ENCODE measurements at regions not wholly inside any gene's neighbourhood (a gene's known extent, or its start where the extent isn't known, plus 50 kb on each side); places are given as distances from the start of the nearest gene placed in this dataset.
"Not testable (repeated sequence)": the region's sequence is repeated elsewhere in the genome, so short reads cannot be mapped to it uniquely, and the experiment has no call there.

DNA sequence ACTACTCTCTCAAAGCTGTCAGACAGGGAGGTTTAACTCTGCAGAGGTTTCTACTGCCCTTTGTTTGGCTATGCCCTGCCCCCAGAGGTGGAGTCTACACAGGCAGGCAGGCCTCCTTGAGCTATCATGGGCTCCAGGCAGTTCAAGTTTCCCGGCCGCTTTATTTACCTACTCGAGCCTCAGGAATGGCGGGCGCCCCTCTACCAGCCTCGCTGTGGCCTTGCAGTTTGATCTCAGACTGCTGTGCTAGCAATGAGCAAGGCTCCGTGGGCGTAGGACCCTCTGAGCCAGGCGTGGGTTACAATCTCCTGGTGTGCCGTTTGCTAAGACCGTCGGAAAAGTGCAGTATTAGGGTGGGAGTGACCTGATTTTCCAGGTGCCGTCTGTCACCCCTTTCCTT, 124.3 kb downstream of the PTCHD1 start:
- H3K9me3 ChIP-seq (ENCODE audit: low read depth, low read length); H3K4me3 ChIP-seq; DNase-seq (ENCODE audit: low read depth, low spot score); H3K9ac ChIP-seq (ENCODE audit: insufficient read length); H3K36me3 ChIP-seq (ENCODE audit: insufficient read depth, low read length); H3K27ac ChIP-seq: not testable (repeated sequence)

GRCh38 chrX:23465105-23465791, 130.6 kb downstream of the PTCHD1 start:
- H3K36me3 ChIP-seq (ENCODE audit: insufficient read depth, low read length), result no peaks in the 10 kb centered on the region
- 0 out of 2 replicates have a peak, but pooled peaks cover 4% of the 10 kb centered on the region for H3K9me3 ChIP-seq (ENCODE audit: low read depth, low read length)
- H3K9ac ChIP-seq (ENCODE audit: insufficient read length), result no peak overlapping the region
- DNase-seq (ENCODE audit: low read depth, low spot score), result no peak
- TF ChIP-seq POLR2AphosphoS5 (IDR thresholded peaks at IDR 0.05; ENCODE audit: borderline replicate concordance, low read depth, low read length), result no peak
- no peak for TF ChIP-seq FOXP2 (optimal IDR thresholded peaks at IDR 0.05; ENCODE audit: control extremely low read depth, extremely low read length, insufficient read depth)
- no peak for TF ChIP-seq EZH2 (IDR thresholded peaks at IDR 0.05)
- no peak overlapping the region for H3K4me3 ChIP-seq
- no peak overlapping the region for H3K27ac ChIP-seq

DNA sequence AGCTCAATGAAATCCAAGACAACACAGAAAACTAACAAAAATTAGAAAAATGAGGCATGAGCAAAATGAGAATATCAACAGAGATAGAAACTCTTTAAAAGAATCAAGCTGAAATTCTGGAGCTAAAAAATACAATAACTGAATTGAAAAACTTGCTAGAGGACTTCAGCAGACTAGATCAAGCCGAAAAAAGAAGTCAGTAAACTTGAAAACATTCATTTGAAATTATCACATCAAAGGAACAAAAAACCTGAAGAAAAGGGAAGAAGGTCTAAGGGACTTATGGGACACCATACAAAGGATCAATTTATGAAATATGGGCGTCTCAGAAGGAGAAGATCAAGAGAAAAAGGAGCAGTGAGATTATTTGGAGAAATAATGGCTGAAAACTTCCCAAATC, 131.3 kb downstream of the PTCHD1 start:
- no peak for DNase-seq (ENCODE audit: low read depth, low spot score)
- TF ChIP-seq FOXP2 (optimal IDR thresholded peaks at IDR 0.05; ENCODE audit: control extremely low read depth, extremely low read length, insufficient read depth), result no peak
- no peak for TF ChIP-seq POLR2AphosphoS5 (IDR thresholded peaks at IDR 0.05; ENCODE audit: borderline replicate concordance, low read depth, low read length)
- TF ChIP-seq EZH2 (IDR thresholded peaks at IDR 0.05), result no peak
- Histone ChIP-seq H3K9ac (ENCODE audit: insufficient read length) (no peak overlapping the region), H3K4me3 (no peak overlapping the region), H3K9me3 (ENCODE audit: low read depth, low read length) (0 out of 2 replicates have a peak, but pooled peaks cover 4% of the 10 kb centered on the region), H3K27ac (no peak overlapping the region), H3K36me3 (ENCODE audit: insufficient read depth, low read length) (no peaks in the 10 kb centered on the region)

DNA sequence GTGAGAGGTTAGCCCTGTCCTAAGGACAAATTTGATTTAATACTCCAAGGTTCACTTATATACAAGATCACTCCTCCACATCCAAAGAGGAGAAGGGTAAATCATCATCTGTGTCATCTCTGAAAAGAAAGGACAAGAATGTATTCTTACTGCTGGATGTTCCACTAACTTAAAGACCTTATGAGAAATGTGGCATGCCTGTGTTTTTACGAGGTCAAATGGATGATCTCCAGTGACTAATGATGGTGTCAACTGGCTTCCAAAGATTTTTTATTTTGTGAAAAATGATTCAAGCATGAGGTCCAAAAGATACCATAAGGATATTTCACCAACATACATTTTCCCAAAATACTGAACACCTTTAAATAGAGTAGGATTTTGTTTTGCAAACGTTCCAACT, 143.4 kb downstream of the PTCHD1 start:
- TF ChIP-seq POLR2AphosphoS5 (IDR thresholded peaks at IDR 0.05; ENCODE audit: borderline replicate concordance, low read depth, low read length), result no peak
- no peak for TF ChIP-seq FOXP2 (optimal IDR thresholded peaks at IDR 0.05; ENCODE audit: control extremely low read depth, extremely low read length, insufficient read depth)
- no peak for TF ChIP-seq EZH2 (IDR thresholded peaks at IDR 0.05)
- no peak overlapping the region for H3K4me3 ChIP-seq
- DNase-seq (ENCODE audit: low read depth, low spot score), result no peak
- no peaks in the 10 kb centered on the region for H3K36me3 ChIP-seq (ENCODE audit: insufficient read depth, low read length)
- no peak overlapping the region for H3K9ac ChIP-seq (ENCODE audit: insufficient read length)
- no peaks in the 10 kb centered on the region for H3K9me3 ChIP-seq (ENCODE audit: low read depth, low read length)
- H3K27ac ChIP-seq, result no peak overlapping the region

DNA sequence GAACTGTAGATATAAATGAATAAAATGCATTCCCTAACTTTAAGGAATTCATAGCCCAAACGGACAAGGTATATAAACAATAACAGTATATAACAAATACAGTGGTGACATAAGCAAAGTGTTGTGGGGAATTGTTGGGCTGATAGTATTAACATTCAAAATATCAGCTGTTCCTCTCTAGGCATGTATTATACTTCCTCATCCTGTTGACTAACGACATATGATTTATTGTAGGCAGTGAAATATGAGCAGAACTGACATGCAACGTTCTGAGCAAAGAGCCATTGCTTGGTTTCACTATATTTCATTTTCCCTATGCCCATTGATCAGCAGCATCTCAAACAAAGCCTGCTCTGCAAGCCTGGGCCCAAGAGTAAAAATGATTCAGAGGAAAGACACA, 143.9 kb downstream of the PTCHD1 start:
- no peak overlapping the region for H3K9ac ChIP-seq (ENCODE audit: insufficient read length)
- H3K27ac ChIP-seq, result no peak overlapping the region
- H3K9me3 ChIP-seq (ENCODE audit: low read depth, low read length), result no peaks in the 10 kb centered on the region
- no peak overlapping the region for H3K4me3 ChIP-seq
- TF ChIP-seq FOXP2 (optimal IDR thresholded peaks at IDR 0.05; ENCODE audit: control extremely low read depth, extremely low read length, insufficient read depth), result no peak
- no peak for TF ChIP-seq EZH2 (IDR thresholded peaks at IDR 0.05)
- no peak for TF ChIP-seq POLR2AphosphoS5 (IDR thresholded peaks at IDR 0.05; ENCODE audit: borderline replicate concordance, low read depth, low read length)
- no peaks in the 10 kb centered on the region for H3K36me3 ChIP-seq (ENCODE audit: insufficient read depth, low read length)
- DNase-seq (ENCODE audit: low read depth, low spot score), result no peak

GRCh38 chrX:23482561-23482960, 147.9 kb downstream of the PTCHD1 start:
- H3K4me3 ChIP-seq, result no peak overlapping the region
- no peak for DNase-seq (ENCODE audit: low read depth, low spot score)
- no peak overlapping the region for H3K9ac ChIP-seq (ENCODE audit: insufficient read length)
- H3K27ac ChIP-seq, result no peak overlapping the region
- H3K36me3 ChIP-seq (ENCODE audit: insufficient read depth, low read length), result no peaks in the 10 kb centered on the region
- no peak for TF ChIP-seq FOXP2 (optimal IDR thresholded peaks at IDR 0.05; ENCODE audit: control extremely low read depth, extremely low read length, insufficient read depth)
- no peak for TF ChIP-seq EZH2 (IDR thresholded peaks at IDR 0.05)
- TF ChIP-seq POLR2AphosphoS5 (IDR thresholded peaks at IDR 0.05; ENCODE audit: borderline replicate concordance, low read depth, low read length), result no peak
- H3K9me3 ChIP-seq (ENCODE audit: low read depth, low read length), result no peaks in the 10 kb centered on the region

GRCh38 chrX:23483396-23483795, 148.7 kb downstream of the PTCHD1 start:
- no peak overlapping the region for H3K4me3 ChIP-seq
- no peak for DNase-seq (ENCODE audit: low read depth, low spot score)
- no peaks in the 10 kb centered on the region for H3K9me3 ChIP-seq (ENCODE audit: low read depth, low read length)
- no peak overlapping the region for H3K9ac ChIP-seq (ENCODE audit: insufficient read length)
- TF ChIP-seq EZH2 (IDR thresholded peaks at IDR 0.05) (no peak), POLR2AphosphoS5 (IDR thresholded peaks at IDR 0.05; ENCODE audit: borderline replicate concordance, low read depth, low read length) (no peak), FOXP2 (optimal IDR thresholded peaks at IDR 0.05; ENCODE audit: control extremely low read depth, extremely low read length, insufficient read depth) (no peak)
- H3K27ac ChIP-seq, result no peak overlapping the region
- no peaks in the 10 kb centered on the region for H3K36me3 ChIP-seq (ENCODE audit: insufficient read depth, low read length)

- no peak overlapping the region for H3K4me3 ChIP-seq
- H3K9me3 ChIP-seq (ENCODE audit: low read depth, low read length), result no peaks in the 10 kb centered on the region
- no peaks in the 10 kb centered on the region for H3K36me3 ChIP-seq (ENCODE audit: insufficient read depth, low read length)
- no peak for DNase-seq (ENCODE audit: low read depth, low spot score)
- no peak overlapping the region for H3K27ac ChIP-seq
- no peak for TF ChIP-seq EZH2 (IDR thresholded peaks at IDR 0.05)
- no peak for TF ChIP-seq FOXP2 (optimal IDR thresholded peaks at IDR 0.05; ENCODE audit: control extremely low read depth, extremely low read length, insufficient read depth)
- TF ChIP-seq POLR2AphosphoS5 (IDR thresholded peaks at IDR 0.05; ENCODE audit: borderline replicate concordance, low read depth, low read length), result no peak
- no peak overlapping the region for H3K9ac ChIP-seq (ENCODE audit: insufficient read length)
These were observed 159.3 kb downstream of the PTCHD1 start for GRCh38 chrX:23493941-23494374.

- no peak overlapping the region for H3K9ac ChIP-seq (ENCODE audit: insufficient read length)
- TF ChIP-seq FOXP2 (optimal IDR thresholded peaks at IDR 0.05; ENCODE audit: control extremely low read depth, extremely low read length, insufficient read depth), result no peak
- TF ChIP-seq EZH2 (IDR thresholded peaks at IDR 0.05), result no peak
- TF ChIP-seq POLR2AphosphoS5 (IDR thresholded peaks at IDR 0.05; ENCODE audit: borderline replicate concordance, low read depth, low read length), result no peak
- no peaks in the 10 kb centered on the region for H3K36me3 ChIP-seq (ENCODE audit: insufficient read depth, low read length)
- no peak overlapping the region for H3K4me3 ChIP-seq
- no peaks in the 10 kb centered on the region for H3K9me3 ChIP-seq (ENCODE audit: low read depth, low read length)
- DNase-seq (ENCODE audit: low read depth, low spot score), result no peak
- no peak overlapping the region for H3K27ac ChIP-seq
These were observed 160.1 kb downstream of the PTCHD1 start for GRCh38 chrX:23494741-23495140.
